ENCODE measurements at regions not wholly inside any gene's neighbourhood (a gene's known extent, or its start where the extent isn't known, plus 50 kb on each side); places are given as distances from the start of the nearest gene placed in this dataset.

GRCh38 chr5:163386352-163386751 lies 51.0 kb upstream of the CCNG1 start:
- TF ChIP-seq CTCF (IDR thresholded peaks at IDR 0.05) = no peak
- TF ChIP-seq POLR2A (IDR thresholded peaks at IDR 0.05) = no peak
